Smooth muscle cell (in vitro differentiated cells): ENCODE measurements at regions not wholly inside any gene's neighbourhood (a gene's known extent, or its start where the extent isn't known, plus 50 kb on each side); places are given as distances from the start of the nearest gene placed in this dataset.

Experiments
- DNase-seq: peaks from one replicate; lab custom pipeline; 2025; ENCODE audit not compliant: unreplicated experiment; lab: John Stamatoyannopoulos, UW
- H2AFZ ChIP-seq: fragments of 200-600 bp; sonication (generic); 2 replicates; pipeline ENCODE4 v1.6.0; 2016; ENCODE audit warnings: antibody characterized with exemption, low read depth, mild to moderate bottlenecking
- H3F3A ChIP-seq: fragments of 200-600 bp; sonication (generic); 2 replicates; pipeline ENCODE4 v1.6.0; 2017; ENCODE audit warnings: antibody characterized with exemption, low read depth
- H3K27ac ChIP-seq: fragments of 200-600 bp; sonication (generic); 2 replicates; pipeline ENCODE4 v1.5.1; 2016; ENCODE audit warnings: low read depth, mild to moderate bottlenecking
- H3K27me3 ChIP-seq: fragments of 200-600 bp; sonication (generic); 2 replicates; pipeline ENCODE4 v1.6.1; 2016; ENCODE audit warnings: low read depth, mild to moderate bottlenecking
- H3K36me3 ChIP-seq: fragments of 200-600 bp; sonication (generic); 2 replicates; pipeline ENCODE4 v1.5.1; 2016; ENCODE audit warnings: low read depth
- H3K4me1 ChIP-seq: fragments of 200-600 bp; sonication (generic); 2 replicates; pipeline ENCODE4 v1.5.1; 2016; ENCODE audit warnings: low read depth
- H3K4me2 ChIP-seq: fragments of 200-600 bp; sonication (generic); 2 replicates; pipeline ENCODE4 v1.6.0; 2016; ENCODE audit warnings: mild to moderate bottlenecking
- H3K4me3 ChIP-seq: fragments of 200-600 bp; sonication (generic); 2 replicates; pipeline ENCODE4 v1.5.1; 2016; ENCODE audit warnings: mild to moderate bottlenecking
- H3K79me2 ChIP-seq: fragments of 200-600 bp; sonication (generic); 2 replicates; pipeline ENCODE4 v1.6.0; 2016; ENCODE audit warnings: low read depth, mild to moderate bottlenecking
- H3K9ac ChIP-seq: fragments of 200-600 bp; sonication (generic); 2 replicates; pipeline ENCODE4 v1.6.0; 2016; ENCODE audit warnings: low read depth
- H3K9me3 ChIP-seq: fragments of 200-600 bp; sonication (generic); replicated peaks from 2 replicates; pipeline ENCODE4 v1.5.1; 2016; ENCODE audit warnings: low read depth
- H4K20me1 ChIP-seq: fragments of 200-600 bp; sonication (generic); 2 replicates; pipeline ENCODE4 v1.6.0; 2016; ENCODE audit warnings: low read depth
- WGBS: methylation state at CpG from one replicate; pipeline ENCODE4 v1.1.7; 2016; ENCODE audit warnings: low lambda C conversion rate; 5-methylcytosine and 5-hydroxymethylcytosine counted together
- TF ChIP-seq, protein P1 (sequence below): fragments of 200-600 bp; sonication (generic); IDR thresholded peaks from 2 replicates; pipeline ENCODE4 v1.5.1; 2017; ENCODE audit warnings: borderline replicate concordance, mild to moderate bottlenecking, antibody characterized with exemption; ENCODE audit not compliant: insufficient read depth, poor library complexity, severe bottlenecking

DNA sequence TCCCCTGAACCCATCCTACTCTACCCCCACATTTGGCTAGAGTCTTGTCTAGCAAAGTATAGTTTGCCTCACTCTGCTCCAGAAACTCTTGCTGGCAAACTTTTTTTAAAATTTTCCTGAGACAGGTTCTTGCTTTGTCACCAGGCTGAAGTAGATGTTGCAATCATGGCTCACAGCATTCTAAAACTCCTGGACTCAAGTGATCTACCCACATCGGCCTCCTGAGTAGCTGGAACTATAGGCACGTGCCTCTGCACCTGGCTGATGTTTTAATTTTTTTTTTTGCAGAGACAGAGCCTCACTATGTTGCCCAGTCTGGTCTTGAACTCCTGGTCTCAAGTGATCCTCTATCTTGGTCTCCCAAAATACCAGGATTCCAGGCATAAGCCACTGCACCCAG is 175.8 kb upstream of the FBXL17 start:
- Histone ChIP-seq H3K36me3 (no peaks in the 10 kb centered on the region), H3K27ac (no peak overlapping the region), H3K9ac (no peak overlapping the region), H4K20me1 (no peaks in the 10 kb centered on the region), H3K9me3 (no peaks in the 10 kb centered on the region), H3K4me2 (no peak overlapping the region), H3K27me3 (no peaks in the 10 kb centered on the region), H3K79me2 (no peaks in the 10 kb centered on the region), H3K4me1 (peaks cover 10% of the 10 kb centered on the region), H2AFZ (no peak overlapping the region), H3K4me3 (no peak overlapping the region), H3F3A (peaks cover 4% of the 10 kb centered on the region)
- TF ChIP-seq, protein P1, sequence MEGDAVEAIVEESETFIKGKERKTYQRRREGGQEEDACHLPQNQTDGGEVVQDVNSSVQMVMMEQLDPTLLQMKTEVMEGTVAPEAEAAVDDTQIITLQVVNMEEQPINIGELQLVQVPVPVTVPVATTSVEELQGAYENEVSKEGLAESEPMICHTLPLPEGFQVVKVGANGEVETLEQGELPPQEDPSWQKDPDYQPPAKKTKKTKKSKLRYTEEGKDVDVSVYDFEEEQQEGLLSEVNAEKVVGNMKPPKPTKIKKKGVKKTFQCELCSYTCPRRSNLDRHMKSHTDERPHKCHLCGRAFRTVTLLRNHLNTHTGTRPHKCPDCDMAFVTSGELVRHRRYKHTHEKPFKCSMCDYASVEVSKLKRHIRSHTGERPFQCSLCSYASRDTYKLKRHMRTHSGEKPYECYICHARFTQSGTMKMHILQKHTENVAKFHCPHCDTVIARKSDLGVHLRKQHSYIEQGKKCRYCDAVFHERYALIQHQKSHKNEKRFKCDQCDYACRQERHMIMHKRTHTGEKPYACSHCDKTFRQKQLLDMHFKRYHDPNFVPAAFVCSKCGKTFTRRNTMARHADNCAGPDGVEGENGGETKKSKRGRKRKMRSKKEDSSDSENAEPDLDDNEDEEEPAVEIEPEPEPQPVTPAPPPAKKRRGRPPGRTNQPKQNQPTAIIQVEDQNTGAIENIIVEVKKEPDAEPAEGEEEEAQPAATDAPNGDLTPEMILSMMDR: no peak
- no peak for DNase-seq
- 95% methylated on average over 2 of the region's 2 CpGs for WGBS

DNA sequence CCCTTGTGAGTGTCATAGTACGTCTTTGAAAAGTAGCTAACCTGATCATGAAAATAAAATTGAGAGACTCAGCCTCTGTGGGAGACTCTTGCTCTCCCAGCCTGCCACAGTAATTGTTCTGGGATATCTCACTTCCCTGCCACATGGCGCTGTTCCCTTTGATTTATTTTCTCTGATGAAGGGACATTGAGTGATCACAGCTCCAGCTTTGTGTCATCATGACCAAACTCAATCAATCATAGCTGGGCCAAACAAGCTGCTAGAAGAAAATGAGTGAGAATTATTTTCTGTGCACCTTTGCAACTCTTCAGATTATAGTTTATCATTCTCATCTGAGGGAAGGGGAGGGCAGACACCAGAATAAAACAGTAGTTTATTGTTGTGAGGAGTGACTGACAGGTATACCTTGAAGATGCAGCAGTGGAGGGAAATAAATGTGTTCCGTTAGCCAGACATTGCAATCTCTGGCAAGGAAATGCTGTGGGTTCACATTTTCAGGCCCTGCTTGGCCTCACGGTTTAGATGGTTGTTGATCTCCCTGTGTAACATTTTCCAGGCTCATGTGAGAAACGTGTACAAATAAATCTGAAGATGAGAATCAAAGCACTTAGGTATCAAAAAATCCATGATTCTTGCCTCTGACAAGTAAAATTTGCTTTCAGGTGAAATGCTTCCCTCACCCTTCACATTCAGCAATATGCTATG is 174.7 kb upstream of the FBXL17 start:
- TF ChIP-seq, protein P1: no peak
- WGBS: 52% methylated on average over 5 of the region's 5 CpGs
- H3K27ac ChIP-seq: no peak overlapping the region

DNA sequence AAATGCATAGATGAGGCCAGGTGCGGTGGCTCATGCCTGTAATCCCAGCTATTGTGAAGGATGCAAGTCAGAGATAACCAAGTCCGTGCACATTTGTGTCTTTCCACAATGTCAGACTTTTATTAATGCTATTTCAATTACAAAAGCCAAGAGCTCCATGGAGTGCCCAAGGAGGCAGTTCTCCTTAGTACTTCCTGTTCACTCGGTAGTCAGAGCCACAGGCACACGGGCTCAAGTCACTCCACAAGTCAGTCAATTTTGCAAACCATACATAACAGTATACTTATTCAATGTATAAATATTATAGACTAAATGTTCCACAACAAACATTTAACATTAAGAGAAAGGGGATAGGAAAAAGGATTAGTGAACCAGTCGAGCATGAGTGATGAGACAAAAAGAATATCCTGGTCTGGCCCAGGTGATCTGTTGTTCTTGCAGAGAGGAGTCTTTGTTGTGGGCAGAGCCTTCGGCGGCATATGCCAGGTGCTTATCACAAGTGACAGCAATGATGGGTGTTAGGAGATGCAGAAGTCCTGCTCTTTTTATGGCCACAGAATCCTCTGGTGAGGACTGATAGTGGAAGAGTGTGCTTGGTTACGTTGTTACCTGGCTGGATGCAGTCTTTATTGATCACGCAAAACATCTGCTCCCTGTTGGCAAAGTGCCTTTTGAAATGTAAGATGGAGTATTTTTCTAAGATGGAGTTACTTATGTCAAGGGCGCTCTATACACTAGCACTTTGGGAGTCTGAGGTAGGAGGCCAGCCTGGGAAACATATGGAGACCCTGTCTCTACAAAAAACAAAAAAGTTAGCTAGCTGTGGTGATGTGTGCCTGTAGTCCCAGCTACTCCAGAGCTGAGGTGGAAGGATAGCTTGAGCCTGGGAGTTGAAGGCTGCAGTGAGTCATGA is 167.0 kb upstream of the FBXL17 start:
- H3K27me3 ChIP-seq: no peaks in the 10 kb centered on the region
- WGBS: 91% methylated on average over 10 of the region's 10 CpGs

More for the DNA sequence above, 174.7 kb upstream of the FBXL17 start:
- Histone ChIP-seq H3K9me3 (no peaks in the 10 kb centered on the region), H3K36me3 (no peaks in the 10 kb centered on the region), H3K79me2 (no peaks in the 10 kb centered on the region), H3K4me2 (no peak overlapping the region), H3K4me1 (peaks cover 8% of the 10 kb centered on the region), H3K4me3 (no peak overlapping the region), H3K27me3 (no peaks in the 10 kb centered on the region), H4K20me1 (no peaks in the 10 kb centered on the region), H2AFZ (peak overlapping the region; percentile 72), H3F3A (peaks cover 4% of the 10 kb centered on the region), H3K9ac (no peak overlapping the region)
- DNase-seq: no peak

More for the DNA sequence above, 167.0 kb upstream of the FBXL17 start:
- Histone ChIP-seq H2AFZ (no peak overlapping the region), H4K20me1 (no peaks in the 10 kb centered on the region), H3K79me2 (no peaks in the 10 kb centered on the region), H3K36me3 (no peaks in the 10 kb centered on the region), H3K9me3 (no peaks in the 10 kb centered on the region), H3K27ac (no peak overlapping the region), H3K4me2 (no peak overlapping the region), H3K9ac (no peak overlapping the region), H3K4me1 (no peaks in the 10 kb centered on the region), H3K4me3 (no peak overlapping the region), H3F3A (no peaks in the 10 kb centered on the region)
- TF ChIP-seq, protein P1: no peak
- no peak for DNase-seq
